ENCODE measurements at regions not wholly inside any gene's neighbourhood (a gene's known extent, or its start where the extent isn't known, plus 50 kb on each side); places are given as distances from the start of the nearest gene placed in this dataset. TPM values are rescaled to one million over a fixed set of nuclear protein-coding genes. Genes with fewer than 3 reads are reported as not detected.

Small RNA genes lying in the stretch of these regions (small RNA-seq; reads per million reads assigned to genes)
- not detected for gene RNU1-23P (ENCODE audit: insufficient read depth)

Measured in neuronal stem cell (in vitro differentiated cells).